Stomach (tissue), 8 donors: ENCODE measurements at regions not wholly inside any gene's neighbourhood (a gene's known extent, or its start where the extent isn't known, plus 50 kb on each side); places are given as distances from the start of the nearest gene placed in this dataset.

Experiments
- DNase-seq, 2 donors: peaks; one replicate each; pipeline versions ENCODE4 v3.0.0 to v3.0.0-alpha.2; 2013 to 2019
- H3K27ac ChIP-seq, 5 donors: fragments of 200-600 bp in 4 of 5; sonication (generic) in 4 of 5; one replicate each; pipeline ENCODE4 v1.5.1; 2013 to 2019; ENCODE audit warnings: mild to moderate bottlenecking in 1 of 5, moderate library complexity in 1 of 5
- H3K27me3 ChIP-seq, 3 donors: fragments of 200-600 bp; sonication (generic); one replicate each; pipeline ENCODE4 v1.5.1; 2017 to 2019; ENCODE audit warnings: mixed run types in 1 of 3
- H3K36me3 ChIP-seq, 4 donors: fragments of 200-600 bp; sonication (generic); 1 replicate in 3 of 4; 2 replicates in 1 of 4; pipeline ENCODE4 v1.5.1; 2016 to 2019
- H3K4me1 ChIP-seq, 4 donors: fragments of 200-600 bp; sonication (generic); one replicate each; pipeline ENCODE4 v1.5.1; 2016 to 2019
- H3K4me3 ChIP-seq, 4 donors: fragments of 200-600 bp; sonication (generic) in 3 of 4; one replicate each; pipeline ENCODE4 v1.5.1; 2016 to 2019; ENCODE audit warnings: mild to moderate bottlenecking in 1 of 4
- H3K9me3 ChIP-seq, 4 donors: fragments of 200-600 bp; sonication (generic); one replicate each; pipeline ENCODE4 v1.5.1; 2016 to 2019
- CTCF ChIP-seq, 7 experiments: fragments of 450-650 bp in 4 of 7; fragments of 200-600 bp in 3 of 7; sonication (generic) in 3 of 7; IDR thresholded peaks; one replicate each; pipeline ENCODE4 v1.5.1; 2016 to 2019; ENCODE audit warnings: antibody characterized with exemption in 7 of 7, control low read depth in 2 of 7, mild to moderate bottlenecking in 1 of 7
- EP300 ChIP-seq: sonication (generic); formaldehyde crosslinking; IDR thresholded peaks from one replicate; pipeline ENCODE4 v1.6.1; 2017; ENCODE audit warnings: antibody characterized with exemption
- POLR2A ChIP-seq, 4 donors: fragments of 450-650 bp; IDR thresholded peaks; one replicate each; pipeline ENCODE4 v1.6.1; 2016; ENCODE audit warnings: antibody characterized with exemption in 4 of 4, control low read depth in 2 of 4, mild to moderate bottlenecking in 1 of 4, moderate library complexity in 1 of 4
- POLR2AphosphoS5 ChIP-seq, 3 donors: sonication (generic); formaldehyde crosslinking; IDR thresholded peaks; one replicate each; pipeline ENCODE4 v1.6.1; 2016; ENCODE audit warnings: antibody characterized with exemption in 3 of 3
- WGBS, 5 donors: extraction: QIAGEN DNeasy Blood & Tissue Kit in 3 of 5; methylation state at CpG; one replicate each; pipeline versions ENCODE4 v1.1.5 to v1.1.7; 2013 to 2018; 5-methylcytosine and 5-hydroxymethylcytosine counted together
- intact Hi-C: fragments of 100-400 bp; cut with DNase I; formaldehyde crosslinking; loops from one replicate; pipeline ENCODE4 v1.15.1; 2023; ENCODE audit warnings: low total_unique reads
- donor health status: healthy with polysubstance abuse.
- donor health status: Bipolar disorder and iron deficiency.
- donor health status: healthy.

- H3K4me1 ChIP-seq: no peaks in the 10 kb centered on the region
- H3K36me3 ChIP-seq: no peaks in the 10 kb centered on the region
- no peak overlapping the region for H3K27ac ChIP-seq
- intact Hi-C loops: no loop called here
- no peak for DNase-seq
- TF ChIP-seq POLR2A (IDR thresholded peaks at IDR 0.05): no peak
- no peak for TF ChIP-seq EP300
- TF ChIP-seq POLR2AphosphoS5 (IDR thresholded peaks at IDR 0.05): no peak
- no peak for TF ChIP-seq CTCF (IDR thresholded peaks at IDR 0.05)
- no peaks in the 10 kb centered on the region for H3K27me3 ChIP-seq
- no peaks in the 10 kb centered on the region for H3K9me3 ChIP-seq
- 74 to 86% (median 83%) methylated on average over 4 of the region's 4 CpGs for WGBS, 5 donors
- no peak overlapping the region for H3K4me3 ChIP-seq
Observed at GRCh38 chr10:84768132-84768531, 439.7 kb downstream of the CCSER2 start.

- Histone ChIP-seq H3K4me1 (no peaks in the 10 kb centered on the region), H3K9me3 (no peaks in the 10 kb centered on the region), H3K36me3 (no peaks in the 10 kb centered on the region), H3K4me3 (no peak overlapping the region), H3K27me3 (no peaks in the 10 kb centered on the region), H3K27ac (no peak overlapping the region)
- intact Hi-C loops: no loop called here
- TF ChIP-seq POLR2A (IDR thresholded peaks at IDR 0.05) (no peak), CTCF (IDR thresholded peaks at IDR 0.05) (no peak), POLR2AphosphoS5 (IDR thresholded peaks at IDR 0.05) (no peak), EP300 (no peak)
- no peak for DNase-seq
Observed at GRCh38 chr10:84770824-84771223, 442.4 kb downstream of the CCSER2 start.

GRCh38 chr10:84783386-84783785 is 455.0 kb downstream of the CCSER2 start:
- intact Hi-C loops: no loop called here
- Histone ChIP-seq H3K27me3 (no peaks in the 10 kb centered on the region), H3K27ac (no peak overlapping the region), H3K4me1 (no peaks in the 10 kb centered on the region), H3K36me3 (no peaks in the 10 kb centered on the region), H3K4me3 (no peak overlapping the region), H3K9me3 (no peaks in the 10 kb centered on the region)
- whole genome bisulfite sequencing, 5 donors: 0 to 12% (median 3%) methylated on average over 1 of the region's 1 CpG
- TF ChIP-seq EP300 (no peak), POLR2AphosphoS5 (IDR thresholded peaks at IDR 0.05) (no peak), CTCF (IDR thresholded peaks at IDR 0.05) (peak in 2 of 7 experiments; percentile 13 to 32), POLR2A (IDR thresholded peaks at IDR 0.05) (no peak)
- peak in 1 of 2 donors; percentile 72 for DNase-seq

GRCh38 chr10:84783909-84784308 is 455.5 kb downstream of the CCSER2 start:
- Histone ChIP-seq H3K4me3 (no peak overlapping the region), H3K9me3 (no peaks in the 10 kb centered on the region), H3K4me1 (no peaks in the 10 kb centered on the region), H3K27ac (no peak overlapping the region), H3K27me3 (no peaks in the 10 kb centered on the region), H3K36me3 (no peaks in the 10 kb centered on the region)
- intact Hi-C loops: no loop called here
- no peak for DNase-seq
- TF ChIP-seq CTCF (IDR thresholded peaks at IDR 0.05) (no peak), EP300 (no peak), POLR2AphosphoS5 (IDR thresholded peaks at IDR 0.05) (no peak), POLR2A (IDR thresholded peaks at IDR 0.05) (no peak)

- DNase-seq: no peak
- no peaks in the 10 kb centered on the region for H3K4me1 ChIP-seq
- H3K27me3 ChIP-seq: no peaks in the 10 kb centered on the region
- intact Hi-C loops: no loop called here
- H3K36me3 ChIP-seq: no peaks in the 10 kb centered on the region
- H3K4me3 ChIP-seq: no peak overlapping the region
- TF ChIP-seq POLR2AphosphoS5 (IDR thresholded peaks at IDR 0.05) (no peak), POLR2A (IDR thresholded peaks at IDR 0.05) (no peak), EP300 (no peak), CTCF (IDR thresholded peaks at IDR 0.05) (no peak)
- no peaks in the 10 kb centered on the region for H3K9me3 ChIP-seq
- H3K27ac ChIP-seq: no peak overlapping the region
Observed at GRCh38 chr10:84784749-84785148, 456.4 kb downstream of the CCSER2 start.
